ENCODE measurements at regions not wholly inside any gene's neighbourhood (a gene's known extent, or its start where the extent isn't known, plus 50 kb on each side); places are given as distances from the start of the nearest gene placed in this dataset.
A peak's percentile ranks its signal among the peaks of the same experiment; 100 is the strongest.
"Not testable (repeated sequence)": the region's sequence is repeated elsewhere in the genome, so short reads cannot be mapped to it uniquely, and the experiment has no call there.

GRCh38 chr15:101945896-101946295, 133.9 kb downstream of the OR4F15 start (continued):
- peak; percentile 56 for TF ChIP-seq ZNF18 (tag by site-specific recombination; IDR thresholded peaks at IDR 0.05)
- peak; percentile 99 for TF ChIP-seq ZNF518A (tag by site-specific recombination; conservative IDR thresholded peaks at IDR 0.05; ENCODE audit: low read depth)
- peak; percentile 86; the same call in 1 of the 2 replicates for TF ChIP-seq ZNF404 (tag by site-specific recombination; IDR thresholded peaks at IDR 0.05)
- TF ChIP-seq ZFP3 (tag by site-specific recombination; IDR thresholded peaks at IDR 0.05; ENCODE audit: low read depth), result peak; percentile 67
- peak; percentile 99 for TF ChIP-seq ZFP37 (tag by site-specific recombination; IDR thresholded peaks at IDR 0.05)
- TF ChIP-seq PRDM10 (tag by site-specific recombination; IDR thresholded peaks at IDR 0.05), result 0 out of 2 replicates have a peak, but pooled peaks have one; percentile 12
- peak; percentile 61 for TF ChIP-seq ZNF654 (tag by site-specific recombination; IDR thresholded peaks at IDR 0.05; ENCODE audit: low read depth)
- peak; percentile 95 for TF ChIP-seq ZNF558 (tag by site-specific recombination; IDR thresholded peaks at IDR 0.05)
- peak; percentile 24; the same call in 1 of the 2 replicates for TF ChIP-seq SCRT2 (tag by site-specific recombination; IDR thresholded peaks at IDR 0.05)
- peak; percentile 91 for TF ChIP-seq REST (tag by site-specific recombination; IDR thresholded peaks at IDR 0.05)
- peak; percentile 84; the same call in 1 of the 2 replicates for TF ChIP-seq ZNF155 (tag by site-specific recombination; IDR thresholded peaks at IDR 0.05)
- TF ChIP-seq ZNF146 (tag by site-specific recombination; IDR thresholded peaks at IDR 0.05), result peak; percentile 20; the same call in 1 of the 2 replicates
- TF ChIP-seq GLI2 (tag by site-specific recombination; IDR thresholded peaks at IDR 0.05; ENCODE audit: borderline replicate concordance, low read depth), result peak; percentile 67; the same call in 1 of the 2 replicates
- TF ChIP-seq ZNF664 (tag by site-specific recombination; IDR thresholded peaks at IDR 0.05), result peak; percentile 92
- peak; percentile 92; the same call in 1 of the 2 replicates for TF ChIP-seq ZNF292 (tag by site-specific recombination; IDR thresholded peaks at IDR 0.05; ENCODE audit: borderline replicate concordance, low read depth)
- TF ChIP-seq ZBTB8A (tag by site-specific recombination; IDR thresholded peaks at IDR 0.05), result peak; percentile 96
- TF ChIP-seq ZBTB21 (tag by site-specific recombination; IDR thresholded peaks at IDR 0.05), result peak; percentile 82
- peak; percentile 97 for TF ChIP-seq ZNF354C (tag by site-specific recombination; IDR thresholded peaks at IDR 0.05; ENCODE audit: borderline replicate concordance, low read depth)
- TF ChIP-seq ZNF366 (tag by site-specific recombination; conservative IDR thresholded peaks at IDR 0.05), result peak; percentile 56
- TF ChIP-seq ZNF19 (tag by site-specific recombination; IDR thresholded peaks at IDR 0.05; ENCODE audit: low read depth), result peak; percentile 78; the same call in 1 of the 2 replicates

- POLR2A ChIA-PET, result not testable (repeated sequence)
These were observed 136.5 kb downstream of the OR4F15 start for GRCh38 chr15:101948491-101949010.

More at GRCh38 chr15:101948491-101949010, 136.5 kb downstream of the OR4F15 start:
- H3K4me3 ChIP-seq (ENCODE audit: low read depth, low read length); H3K9me3 ChIP-seq (ENCODE audit: control insufficient read depth, insufficient read depth, low read depth, low read length); CTCF ChIA-PET; H3K36me3 ChIP-seq (ENCODE audit: control insufficient read depth in 2 of 2, insufficient read depth in 1 of 2, low read length in 2 of 2); H3K4me1 ChIP-seq (ENCODE audit: control insufficient read depth, insufficient read depth, low read length); H3K27ac ChIP-seq (ENCODE audit: extremely low read depth, low read depth, low read length): not testable (repeated sequence)

All from HEK293 (cell line).